ENCODE measurements at regions not wholly inside any gene's neighbourhood (a gene's known extent, or its start where the extent isn't known, plus 50 kb on each side); places are given as distances from the start of the nearest gene placed in this dataset.
"Not testable (repeated sequence)": the region's sequence is repeated elsewhere in the genome, so short reads cannot be mapped to it uniquely, and the experiment has no call there.

- TF ChIP-seq POLR2AphosphoS5 (IDR thresholded peaks at IDR 0.05; ENCODE audit: borderline replicate concordance, low read depth, low read length); EZH2 (IDR thresholded peaks at IDR 0.05); FOXP2 (optimal IDR thresholded peaks at IDR 0.05; ENCODE audit: control extremely low read depth, extremely low read length, insufficient read depth): not testable (repeated sequence)
Observed at GRCh38 chr5:128735656-128736055, 197.6 kb upstream of the FBN2 start.

Measured in SK-N-MC (cell line).